Fibroblast of gingiva (primary cell): ENCODE measurements at regions not wholly inside any gene's neighbourhood (a gene's known extent, or its start where the extent isn't known, plus 50 kb on each side); places are given as distances from the start of the nearest gene placed in this dataset.
"Not testable (repeated sequence)": the region's sequence is repeated elsewhere in the genome, so short reads cannot be mapped to it uniquely, and the experiment has no call there.

Experiments
- DNase-seq: peaks from one replicate; pipeline ENCODE4 v3.0.0-alpha.2; 2011; ENCODE audit warnings: low read depth

GRCh38 chr10:38362514-38362913 lies 268.4 kb downstream of the ZNF37A start:
- not testable (repeated sequence) for DNase-seq

- not testable (repeated sequence) for DNase-seq
Measured at GRCh38 chr10:38364073-38364472, 269.9 kb downstream of the ZNF37A start.

- peak; percentile 32 for DNase-seq
Measured at GRCh38 chr10:38365917-38366316, 271.8 kb downstream of the ZNF37A start.

- DNase-seq: not testable (repeated sequence)
Measured at GRCh38 chr10:38383800-38384199, 289.7 kb downstream of the ZNF37A start.

- not testable (repeated sequence) for DNase-seq
Measured at GRCh38 chr10:38386869-38387268, 292.7 kb downstream of the ZNF37A start.

- DNase-seq: not testable (repeated sequence)
Measured at GRCh38 chr10:38390725-38391124, 296.6 kb downstream of the ZNF37A start.

- DNase-seq: not testable (repeated sequence)
Measured at GRCh38 chr10:38395465-38395864, 301.3 kb downstream of the ZNF37A start.

GRCh38 chr10:38396178-38396954 lies 302.2 kb downstream of the ZNF37A start:
- DNase-seq: not testable (repeated sequence)

- DNase-seq: not testable (repeated sequence)
Measured at GRCh38 chr10:38401565-38401964, 307.4 kb downstream of the ZNF37A start.

- peak; percentile 96 for DNase-seq
Measured at GRCh38 chr10:38402442-38403346, 308.6 kb downstream of the ZNF37A start.

GRCh38 chr10:38403347-38404117 lies 309.4 kb downstream of the ZNF37A start:
- peak; percentile 6 for DNase-seq

GRCh38 chr10:38423634-38424033 lies 329.5 kb downstream of the ZNF37A start:
- peak; percentile 55 for DNase-seq

- not testable (repeated sequence) for DNase-seq
Measured at GRCh38 chr10:38430242-38430641, 336.1 kb downstream of the ZNF37A start.

- not testable (repeated sequence) for DNase-seq
Measured at GRCh38 chr10:38437359-38437758, 343.2 kb downstream of the ZNF37A start.

- not testable (repeated sequence) for DNase-seq
Measured at GRCh38 chr10:38448614-38449355, 354.6 kb downstream of the ZNF37A start.

- not testable (repeated sequence) for DNase-seq
Measured at GRCh38 chr10:38449618-38450017, 355.5 kb downstream of the ZNF37A start.

GRCh38 chr10:38450372-38451057 lies 356.4 kb downstream of the ZNF37A start:
- DNase-seq: not testable (repeated sequence)

GRCh38 chr10:38451306-38451967 lies 357.3 kb downstream of the ZNF37A start:
- not testable (repeated sequence) for DNase-seq
